Activated T-helper 1 cell treated with anti-CD3 and anti-CD28 coated beads, Interleukin-12 subunit alpha, Interleukin-12 subunit beta, Interleukin-2, Interleukin-4 antibody, amounts not matched to agents 30 ng/mL and 10 ng/mL and 1 ng/mL, durations not matched to agents 14 hours and 24 hours and 36 hours (primary cell): ENCODE measurements at regions not wholly inside any gene's neighbourhood (a gene's known extent, or its start where the extent isn't known, plus 50 kb on each side); places are given as distances from the start of the nearest gene placed in this dataset.

Experiments used
- DNase-seq: peaks from one replicate; pipeline ENCODE4 v3.0.0; 2021; ENCODE audit warnings: low spot score
- H3K27ac Mint-ChIP-seq: one replicate; pipeline ENCODE4 v1.8.0; 2021; ENCODE audit warnings: mild to moderate bottlenecking, mixed read lengths
- H3K27me3 Mint-ChIP-seq: one replicate; pipeline ENCODE4 v1.8.0; 2022; ENCODE audit warnings: mild to moderate bottlenecking, moderate library complexity, mixed read lengths; ENCODE audit not compliant: insufficient read depth
- H3K36me3 Mint-ChIP-seq: one replicate; pipeline ENCODE4 v1.8.0; 2021; ENCODE audit warnings: low read depth, mixed read lengths
- H3K4me1 Mint-ChIP-seq: one replicate; pipeline ENCODE4 v1.8.0; 2021; ENCODE audit warnings: low read depth, mixed read lengths
- H3K4me3 Mint-ChIP-seq: one replicate; pipeline ENCODE4 v1.8.0; 2021; ENCODE audit warnings: mild to moderate bottlenecking, moderate library complexity, mixed read lengths
- H3K9me3 Mint-ChIP-seq: one replicate; pipeline ENCODE4 v1.8.0; 2021; ENCODE audit warnings: mixed read lengths
- intact Hi-C: fragments of 100-400 bp; cut with micrococcal nuclease; formaldehyde crosslinking; loops from one replicate; pipeline ENCODE4 v1.15.1; 2024

DNA sequence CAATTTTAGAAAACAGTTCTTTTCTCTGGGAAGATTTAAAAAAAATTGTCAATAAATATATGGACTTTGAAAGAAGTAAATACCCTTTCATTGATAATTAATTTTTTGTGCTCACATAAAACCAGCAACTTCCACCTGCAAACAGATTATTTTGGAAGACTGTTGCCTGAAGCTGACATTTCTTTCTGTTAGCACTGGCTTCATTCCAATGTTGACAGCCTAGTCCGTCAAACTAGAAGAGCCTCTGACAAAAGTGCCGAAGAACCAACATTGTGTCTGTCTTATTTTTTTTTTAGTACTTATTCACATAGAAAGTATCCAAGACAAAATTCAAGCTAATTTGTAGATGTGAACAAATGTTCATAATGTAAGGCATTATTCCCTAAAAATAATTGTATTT is 108.6 kb upstream of the TMEM161B start:
- H3K27ac Mint-ChIP-seq = no peak overlapping the region
- H3K4me1 Mint-ChIP-seq = peaks cover 4% of the 10 kb centered on the region
- no peaks in the 10 kb centered on the region for H3K36me3 Mint-ChIP-seq
- peaks cover 2% of the 10 kb centered on the region for H3K9me3 Mint-ChIP-seq
- DNase-seq = no peak
- H3K4me3 Mint-ChIP-seq = no peak overlapping the region
- H3K27me3 Mint-ChIP-seq = peaks cover 4% of the 10 kb centered on the region
- intact Hi-C loops = no loop called here

DNA sequence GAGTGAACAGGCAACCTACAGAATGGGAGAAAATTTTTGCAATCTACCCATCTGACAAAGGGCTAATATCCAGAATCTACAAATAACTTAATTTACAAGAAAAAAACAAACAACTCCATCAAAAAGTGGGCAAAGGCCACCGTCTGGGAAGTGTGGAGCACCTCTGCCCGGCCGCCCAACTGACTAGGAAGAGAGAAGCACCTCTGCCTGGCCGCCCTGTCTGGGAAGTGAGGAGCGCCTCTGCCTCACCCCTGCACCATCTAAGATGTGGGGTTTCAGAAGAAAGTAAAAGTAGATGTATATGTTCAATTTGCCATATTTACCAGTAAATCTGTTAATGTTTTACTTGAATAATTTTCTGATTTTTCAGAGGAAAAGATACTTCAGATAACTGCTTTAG is 108.1 kb upstream of the TMEM161B start:
- intact Hi-C loops = no loop called here
- no peak overlapping the region for H3K27ac Mint-ChIP-seq
- no peak for DNase-seq
- H3K36me3 Mint-ChIP-seq = no peaks in the 10 kb centered on the region
- peaks cover 2% of the 10 kb centered on the region for H3K9me3 Mint-ChIP-seq
- no peak overlapping the region for H3K4me3 Mint-ChIP-seq
- peaks cover 4% of the 10 kb centered on the region for H3K4me1 Mint-ChIP-seq
- H3K27me3 Mint-ChIP-seq = peaks cover 4% of the 10 kb centered on the region

DNA sequence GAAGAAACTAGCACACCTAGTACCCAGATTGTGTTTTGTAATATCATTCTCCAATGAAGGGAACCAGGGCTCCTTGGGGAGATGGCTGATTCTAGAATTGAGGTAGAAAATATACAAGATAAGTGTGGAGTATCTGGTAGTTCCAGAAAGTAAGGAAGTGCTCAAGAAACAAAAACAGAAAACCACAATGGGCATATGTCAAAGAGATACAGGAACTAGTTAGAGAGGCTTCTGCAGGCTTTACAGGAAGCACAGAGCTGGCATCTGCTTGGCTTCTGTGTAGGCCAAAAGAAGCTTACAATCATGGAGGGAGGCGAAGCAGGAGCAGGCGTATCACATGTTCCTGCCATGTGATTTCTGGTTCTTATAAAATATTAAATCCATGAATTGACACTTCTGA is 105.7 kb upstream of the TMEM161B start:
- no peaks in the 10 kb centered on the region for H3K36me3 Mint-ChIP-seq
- no peak overlapping the region for H3K27ac Mint-ChIP-seq
- peaks cover 4% of the 10 kb centered on the region for H3K4me1 Mint-ChIP-seq
- peaks cover 2% of the 10 kb centered on the region for H3K9me3 Mint-ChIP-seq
- intact Hi-C loops = no loop called here
- H3K27me3 Mint-ChIP-seq = peaks cover 4% of the 10 kb centered on the region
- DNase-seq = no peak
- no peak overlapping the region for H3K4me3 Mint-ChIP-seq

DNA sequence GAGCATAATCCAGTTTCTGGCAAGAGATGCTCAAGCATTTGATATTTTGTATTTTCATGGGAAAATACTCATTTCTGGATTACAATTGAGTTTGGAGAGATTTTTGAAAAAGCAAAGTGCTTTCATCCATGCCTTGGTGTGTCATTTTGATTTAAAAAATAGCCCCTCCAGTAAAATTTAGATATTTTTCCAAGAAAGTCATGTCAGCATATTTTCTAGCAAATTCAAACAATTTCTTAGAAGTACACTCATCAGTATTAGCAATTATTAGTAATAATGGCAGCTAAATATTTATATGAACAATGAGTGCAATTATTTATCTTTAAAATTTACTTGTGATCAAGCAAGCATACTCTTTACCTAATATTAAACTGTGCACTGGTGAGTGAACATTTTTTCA is 102.2 kb upstream of the TMEM161B start:
- Mint-ChIP-seq H3K36me3 (no peaks in the 10 kb centered on the region), H3K27ac (no peak overlapping the region), H3K9me3 (peaks cover 2% of the 10 kb centered on the region), H3K27me3 (no peaks in the 10 kb centered on the region), H3K4me1 (peaks cover 4% of the 10 kb centered on the region), H3K4me3 (no peak overlapping the region)
- intact Hi-C loops = no loop called here
- DNase-seq = no peak

DNA sequence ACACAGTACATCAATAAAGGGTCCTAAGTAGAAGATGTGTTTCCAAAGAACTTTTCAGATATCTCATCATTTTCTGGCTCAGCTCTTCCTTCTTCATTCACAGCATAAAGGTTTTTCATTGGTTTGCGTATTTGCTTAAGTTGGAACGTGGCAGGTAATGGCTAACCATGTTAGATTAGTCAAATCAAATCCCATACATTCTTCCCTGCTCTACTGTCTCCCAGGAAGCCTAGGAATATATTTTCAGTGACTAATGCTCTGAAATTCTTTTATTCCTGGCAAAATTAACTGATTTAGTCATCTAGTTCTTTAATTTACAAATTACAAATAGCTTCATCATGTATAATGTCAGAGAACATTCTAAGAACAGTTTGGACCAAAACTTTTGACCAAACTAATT is 99.6 kb upstream of the TMEM161B start:
- Mint-ChIP-seq H3K27me3 (no peaks in the 10 kb centered on the region), H3K4me1 (no peaks in the 10 kb centered on the region), H3K4me3 (no peak overlapping the region), H3K9me3 (no peaks in the 10 kb centered on the region), H3K36me3 (no peaks in the 10 kb centered on the region), H3K27ac (no peak overlapping the region)
- intact Hi-C loops = no loop called here
- DNase-seq = no peak

DNA sequence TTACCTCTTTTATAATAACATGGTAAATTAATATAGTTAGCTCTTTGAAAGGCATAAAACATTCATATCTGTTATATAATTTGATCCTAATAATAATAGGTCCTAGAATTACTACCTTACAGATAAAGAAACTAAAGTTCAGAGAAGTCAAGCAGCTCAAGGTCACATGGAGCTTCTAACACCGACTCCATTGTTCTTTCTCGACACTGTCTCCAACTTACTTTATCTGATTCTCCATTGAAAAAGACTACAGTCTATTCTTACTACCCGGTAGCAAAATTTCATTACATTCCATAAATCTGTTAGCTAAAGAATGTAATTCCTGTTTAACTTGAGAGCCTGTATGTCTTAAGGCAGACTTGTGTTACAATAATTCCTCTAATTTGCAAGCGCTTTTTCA is 96.3 kb upstream of the TMEM161B start:
- Mint-ChIP-seq H3K4me1 (no peaks in the 10 kb centered on the region), H3K9me3 (no peaks in the 10 kb centered on the region), H3K36me3 (no peaks in the 10 kb centered on the region), H3K27ac (no peak overlapping the region), H3K4me3 (no peak overlapping the region), H3K27me3 (no peaks in the 10 kb centered on the region)
- no peak for DNase-seq
- intact Hi-C loops = no loop called here

DNA sequence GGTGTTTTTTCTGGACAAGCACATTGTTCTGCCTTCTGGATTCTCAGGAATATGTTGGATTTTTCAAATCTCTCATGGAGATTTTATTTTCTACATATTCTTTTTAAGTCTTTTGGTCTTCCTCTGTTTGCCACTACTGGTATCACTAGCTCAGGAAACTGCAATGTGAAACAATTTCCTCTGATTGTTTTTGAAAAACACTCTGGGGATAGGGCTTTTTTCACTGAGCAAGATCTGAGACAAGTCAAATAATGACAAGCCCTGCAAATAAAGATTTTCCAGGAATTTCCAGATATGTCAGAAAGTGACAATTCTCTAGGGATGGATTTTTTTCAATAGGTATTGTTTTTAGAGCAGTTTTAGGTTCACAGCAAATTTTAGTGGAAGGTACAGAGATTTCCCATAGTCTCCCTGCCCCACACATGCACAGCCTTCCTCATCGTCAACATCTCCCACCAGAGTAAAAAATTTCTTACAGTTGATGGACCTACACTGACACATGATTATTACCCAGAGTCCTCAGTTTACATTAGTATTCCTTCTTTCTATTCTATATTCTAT is 86.9 kb upstream of the TMEM161B start:
- intact Hi-C loops = no loop called here
- H3K9me3 Mint-ChIP-seq = no peaks in the 10 kb centered on the region
- no peak overlapping the region for H3K27ac Mint-ChIP-seq
- H3K4me1 Mint-ChIP-seq = no peaks in the 10 kb centered on the region
- H3K4me3 Mint-ChIP-seq = no peak overlapping the region
- peaks cover 2% of the 10 kb centered on the region for H3K27me3 Mint-ChIP-seq
- DNase-seq = no peak
- H3K36me3 Mint-ChIP-seq = no peaks in the 10 kb centered on the region

DNA sequence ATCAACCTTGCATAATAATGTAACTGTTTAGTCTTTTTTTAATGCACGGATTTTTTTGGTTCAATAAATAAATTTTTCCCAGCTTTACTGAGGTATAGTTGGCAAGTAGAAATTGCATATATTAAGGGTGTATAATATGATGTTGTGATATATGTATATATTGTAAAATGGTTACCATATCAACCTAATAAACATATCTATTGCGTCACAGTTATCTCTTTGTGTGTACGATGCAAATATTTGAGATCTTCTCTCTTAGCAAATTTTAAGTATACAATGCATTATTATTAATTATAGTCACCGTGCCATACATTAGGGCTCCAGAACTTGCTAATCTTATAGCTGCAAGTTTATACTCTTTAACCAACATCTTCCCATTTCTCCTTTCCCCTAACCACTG is 57.2 kb upstream of the TMEM161B start:
- Mint-ChIP-seq H3K4me3 (no peak overlapping the region), H3K4me1 (no peaks in the 10 kb centered on the region), H3K36me3 (no peaks in the 10 kb centered on the region), H3K9me3 (no peaks in the 10 kb centered on the region), H3K27me3 (no peaks in the 10 kb centered on the region), H3K27ac (no peak overlapping the region)
- DNase-seq = no peak
- intact Hi-C loops = no loop called here

DNA sequence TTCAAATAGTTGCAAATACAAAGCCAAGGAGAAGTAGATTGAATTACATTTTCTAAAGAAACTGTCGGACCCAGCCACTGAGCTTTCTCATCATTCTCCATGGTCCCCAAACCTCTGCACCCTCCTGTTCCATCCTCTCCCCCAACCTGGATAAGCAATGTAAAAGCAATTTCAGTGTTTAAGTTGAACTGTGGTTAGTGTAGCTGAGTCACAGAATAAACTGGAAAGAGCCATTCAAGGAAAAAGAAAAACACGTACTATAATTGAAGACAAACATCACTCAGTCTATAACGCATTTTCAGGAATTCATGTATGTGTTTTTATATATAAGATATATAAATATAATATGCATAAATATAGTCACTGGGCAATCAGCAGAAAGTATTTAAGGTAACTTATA is 54.1 kb upstream of the TMEM161B start:
- intact Hi-C loops = no loop called here
- no peak overlapping the region for H3K27ac Mint-ChIP-seq
- no peak for DNase-seq
- H3K27me3 Mint-ChIP-seq = no peaks in the 10 kb centered on the region
- no peaks in the 10 kb centered on the region for H3K4me1 Mint-ChIP-seq
- H3K36me3 Mint-ChIP-seq = no peaks in the 10 kb centered on the region
- no peak overlapping the region for H3K4me3 Mint-ChIP-seq
- H3K9me3 Mint-ChIP-seq = no peaks in the 10 kb centered on the region
